Stimulated activated effector memory CD8-positive, alpha-beta T cell treated with anti-CD3 and anti-CD28 coated beads, Interleukin-12 subunit alpha, Interleukin-12 subunit beta, amount 100 ng/mL, for 72 hours (primary cell): ENCODE measurements at regions not wholly inside any gene's neighbourhood (a gene's known extent, or its start where the extent isn't known, plus 50 kb on each side); places are given as distances from the start of the nearest gene placed in this dataset.

Source experiments
- ATAC-seq: fragments of 150-1000 bp; cut with Tn5 transposase; 2 replicates; pipeline ENCODE4 v1.10.0; 2021
- DNase-seq, 2 donors: peaks; one replicate each; pipeline ENCODE4 v3.0.0; 2021 to 2022; ENCODE audit warnings: low spot score in 2 of 2
- H3K27ac Mint-ChIP-seq: one replicate; pipeline ENCODE4 v1.8.0; 2022; ENCODE audit warnings: mild to moderate bottlenecking, mixed read lengths
- H3K36me3 Mint-ChIP-seq: one replicate; pipeline ENCODE4 v1.8.0; 2022; ENCODE audit warnings: mild to moderate bottlenecking, mixed read lengths
- H3K4me1 Mint-ChIP-seq: one replicate; pipeline ENCODE4 v1.8.0; 2022; ENCODE audit warnings: mixed read lengths
- H3K4me3 Mint-ChIP-seq: one replicate; pipeline ENCODE4 v1.8.0; 2022; ENCODE audit warnings: mild to moderate bottlenecking, mixed read lengths
- H3K9me3 Mint-ChIP-seq: one replicate; pipeline ENCODE4 v1.8.0; 2022; ENCODE audit warnings: mixed read lengths

- H3K36me3 Mint-ChIP-seq = no peaks in the 10 kb centered on the region
- no peak overlapping the region for H3K4me3 Mint-ChIP-seq
- ATAC-seq = no peak
- no peak overlapping the region for H3K27ac Mint-ChIP-seq
- no peaks in the 10 kb centered on the region for H3K9me3 Mint-ChIP-seq
- no peak for DNase-seq
- peaks cover 16% of the 10 kb centered on the region for H3K4me1 Mint-ChIP-seq
These were observed 51.1 kb upstream of the VRK1 start for GRCh38 chr14:96746101-96746500.

- peaks cover 7% of the 10 kb centered on the region for H3K4me1 Mint-ChIP-seq
- H3K4me3 Mint-ChIP-seq = no peak overlapping the region
- no peak overlapping the region for H3K27ac Mint-ChIP-seq
- no peaks in the 10 kb centered on the region for H3K9me3 Mint-ChIP-seq
- ATAC-seq (no peak), DNase-seq (no peak)
- no peaks in the 10 kb centered on the region for H3K36me3 Mint-ChIP-seq
These were observed 50.2 kb upstream of the VRK1 start for GRCh38 chr14:96747006-96747405.
